Transverse colon (tissue), 4 donors: ENCODE measurements at regions not wholly inside any gene's neighbourhood (a gene's known extent, or its start where the extent isn't known, plus 50 kb on each side); places are given as distances from the start of the nearest gene placed in this dataset.

Experiments
- DNase-seq: peaks from one replicate; pipeline ENCODE4 v3.0.0-alpha.2; 2019
- H3K27ac ChIP-seq, 4 donors: fragments of 200-600 bp; sonication (generic); 2 replicates each; pipeline ENCODE4 v1.5.1; 2016 to 2018; ENCODE audit warnings: inconsistent platforms in 4 of 4
- H3K27me3 ChIP-seq: fragments of 200-600 bp; sonication (generic); 2 replicates; pipeline ENCODE4 v1.5.1; 2017; ENCODE audit warnings: inconsistent platforms
- H3K36me3 ChIP-seq, 4 donors: fragments of 200-600 bp; sonication (generic); 2 replicates each; pipeline ENCODE4 v1.5.1; 2017 to 2019; ENCODE audit warnings: inconsistent platforms in 4 of 4
- H3K4me1 ChIP-seq, 4 donors: fragments of 200-600 bp; sonication (generic); 2 replicates each; pipeline ENCODE4 v1.5.1; 2017 to 2020; ENCODE audit warnings: inconsistent platforms in 4 of 4
- H3K4me3 ChIP-seq, 4 donors: fragments of 200-600 bp; sonication (generic); 1 replicate in 1 of 4; 2 replicates in 3 of 4; pipeline versions ENCODE4 v1.5.1 to v1.6.1; 2017 to 2019; ENCODE audit warnings: inconsistent platforms in 4 of 4
- H3K9me3 ChIP-seq, 2 donors: fragments of 200-600 bp; sonication (generic); 2 replicates each; pipeline ENCODE4 v1.5.1; 2017 to 2019; ENCODE audit warnings: inconsistent platforms in 2 of 2
- CTCF ChIP-seq, 5 experiments: fragments of 200-600 bp in 3 of 5; fragments of 450-650 bp in 2 of 5; sonication (generic) in 3 of 5; IDR thresholded peaks; 1 replicate in 2 of 5; 2 replicates in 3 of 5; pipeline ENCODE4 v1.5.1; 2016 to 2017; ENCODE audit warnings: antibody characterized with exemption in 5 of 5, inconsistent platforms in 3 of 5, mild to moderate bottlenecking in 2 of 5, moderate library complexity in 1 of 5
- EP300 ChIP-seq: sonication (generic); formaldehyde crosslinking; IDR thresholded peaks from one replicate; pipeline ENCODE4 v1.6.1; 2017; ENCODE audit warnings: antibody characterized with exemption, low read depth
- POLR2A ChIP-seq: fragments of 450-650 bp; IDR thresholded peaks from one replicate; pipeline ENCODE4 v1.6.1; 2016; ENCODE audit warnings: antibody characterized with exemption, mild to moderate bottlenecking, moderate library complexity
- POLR2AphosphoS5 ChIP-seq, 3 donors: sonication (generic); formaldehyde crosslinking; IDR thresholded peaks; one replicate each; pipeline ENCODE4 v1.6.1; 2016; ENCODE audit warnings: antibody characterized with exemption in 3 of 3
- WGBS, 2 donors: methylation state at CpG; one replicate each; pipeline ENCODE4 v1.1.5; 2018; ENCODE audit warnings: low coverage in 1 of 2; 5-methylcytosine and 5-hydroxymethylcytosine counted together
- in situ Hi-C, 4 donors: fragments of 200-750 bp; cut with MboI; loops; one replicate each; pipeline versions ENCODE4 v1.15.0 to v1.15.1; 2017; ENCODE audit warnings: low sequenced_read_pairs in 3 of 4, low pct_ligation_motif_present in 1 of 4, low pct_unique_long_range_greater_than_20kb in 1 of 4
- intact Hi-C: fragments of 100-400 bp; cut with DNase I; formaldehyde crosslinking; loops from one replicate; pipeline ENCODE4 v1.15.1; 2023; ENCODE audit warnings: low total_unique reads

- no peak overlapping the region for H3K27ac ChIP-seq
- H3K4me3 ChIP-seq, result no peak overlapping the region
- no peak for DNase-seq
- in situ Hi-C loops, result no loop called here
- H3K36me3 ChIP-seq, result no peaks in the 10 kb centered on the region
- no peaks in the 10 kb centered on the region for H3K9me3 ChIP-seq
- TF ChIP-seq CTCF (IDR thresholded peaks at IDR 0.05) (no peak), POLR2AphosphoS5 (IDR thresholded peaks at IDR 0.05) (no peak), EP300 (no peak)
- intact Hi-C loops, result no loop called here
- 90% methylated on average over 8 of the region's 8 CpGs; no CpG with 5 or more reads in 1 of the 2 donors for WGBS, 2 donors
- H3K27me3 ChIP-seq, result no peaks in the 10 kb centered on the region
- peaks cover 0 to 4% (median 1%) of the 10 kb centered on the region in 4 donors for H3K4me1 ChIP-seq
Measured at GRCh38 chr14:99325591-99325990, 53.6 kb upstream of the BCL11B start.

GRCh38 chr14:99325016-99325415, 53.0 kb upstream of the BCL11B start:
- H3K27me3 ChIP-seq, result no peaks in the 10 kb centered on the region
- TF ChIP-seq POLR2AphosphoS5 (IDR thresholded peaks at IDR 0.05), result no peak
- TF ChIP-seq CTCF (IDR thresholded peaks at IDR 0.05), result no peak
- no peak for TF ChIP-seq POLR2A
- no peak for TF ChIP-seq EP300
- in situ Hi-C loops, result no loop called here
- H3K4me1 ChIP-seq, result peaks cover 0 to 10% (median 4%) of the 10 kb centered on the region in 4 donors
- H3K36me3 ChIP-seq, result no peaks in the 10 kb centered on the region
- no peaks in the 10 kb centered on the region for H3K9me3 ChIP-seq
- no peak overlapping the region for H3K4me3 ChIP-seq
- no peak for DNase-seq
- 83 to 94% methylated on average over 3 to 9 of the region's 9 CpGs for WGBS, 2 donors
- intact Hi-C loops, result no loop called here
- no peak overlapping the region for H3K27ac ChIP-seq

- in situ Hi-C loops, result no loop called here
- WGBS, 2 donors, result 78 to 83% methylated on average over 6 to 8 of the region's 8 CpGs
- Histone ChIP-seq H3K4me3 (no peak overlapping the region), H3K9me3 (no peaks in the 10 kb centered on the region), H3K36me3 (no peaks in the 10 kb centered on the region), H3K27ac (no peak overlapping the region), H3K4me1 (peaks cover 0 to 14% (median 6%) of the 10 kb centered on the region in 4 donors), H3K27me3 (no peaks in the 10 kb centered on the region)
- no peak for DNase-seq
- intact Hi-C loops, result no loop called here
- TF ChIP-seq POLR2A (no peak), POLR2AphosphoS5 (IDR thresholded peaks at IDR 0.05) (no peak), EP300 (no peak), CTCF (IDR thresholded peaks at IDR 0.05) (no peak)
Measured at GRCh38 chr14:99324291-99324690, 52.3 kb upstream of the BCL11B start.

GRCh38 chr14:99323603-99324185, 51.7 kb upstream of the BCL11B start:
- intact Hi-C loops (no loop called here), in situ Hi-C loops (no loop called here)
- DNase-seq, result no peak
- Histone ChIP-seq H3K4me3 (no peak overlapping the region), H3K36me3 (no peaks in the 10 kb centered on the region), H3K9me3 (no peaks in the 10 kb centered on the region), H3K4me1 (peaks cover 0 to 16% (median 6%) of the 10 kb centered on the region in 4 donors), H3K27ac (no peak overlapping the region), H3K27me3 (no peaks in the 10 kb centered on the region)
- 87 to 91% methylated on average over 7 to 14 of the region's 14 CpGs for WGBS, 2 donors
- TF ChIP-seq CTCF (IDR thresholded peaks at IDR 0.05), result no peak
